IPS-18c (cell line): ENCODE measurements at regions not wholly inside any gene's neighbourhood (a gene's known extent, or its start where the extent isn't known, plus 50 kb on each side); places are given as distances from the start of the nearest gene placed in this dataset.

Experiments
- H3K4me3 ChIP-seq: 2 replicates; pipeline ENCODE4 v1.7.0; 2013; ENCODE audit warnings: low read depth, mild to moderate bottlenecking, low read length, moderate library complexity; ENCODE audit not compliant: insufficient read depth
- H3K9me3 ChIP-seq: one replicate; pipeline ENCODE4 v1.6.1; 2013; ENCODE audit warnings: mild to moderate bottlenecking, low read length, moderate library complexity; ENCODE audit not compliant: control insufficient read depth, insufficient read depth

- Histone ChIP-seq H3K4me3 (no peak overlapping the region), H3K9me3 (peaks cover 42% of the 10 kb centered on the region)
Measured at GRCh38 chr22:47236718-47237117, 474.3 kb downstream of the TBC1D22A start.

- peaks cover 42% of the 10 kb centered on the region for H3K9me3 ChIP-seq
Measured at GRCh38 chr22:47236161-47236560, 473.7 kb downstream of the TBC1D22A start.

GRCh38 chr22:47233316-47234243, 471.1 kb downstream of the TBC1D22A start:
- no peak overlapping the region for H3K4me3 ChIP-seq
- H3K9me3 ChIP-seq: peaks cover 40% of the 10 kb centered on the region

More at GRCh38 chr22:47236161-47236560, 473.7 kb downstream of the TBC1D22A start:
- H3K4me3 ChIP-seq: no peak overlapping the region

- H3K4me3 ChIP-seq: no peak overlapping the region; the same call in 1 of the 2 replicates
- peaks cover 32% of the 10 kb centered on the region for H3K9me3 ChIP-seq
Measured at GRCh38 chr22:47232753-47233152, 470.3 kb downstream of the TBC1D22A start.

- H3K4me3 ChIP-seq: no peak overlapping the region
- H3K9me3 ChIP-seq: peaks cover 29% of the 10 kb centered on the region
Measured at GRCh38 chr22:47232197-47232596, 469.7 kb downstream of the TBC1D22A start.

- Histone ChIP-seq H3K9me3 (peaks cover 29% of the 10 kb centered on the region), H3K4me3 (no peak overlapping the region)
Measured at GRCh38 chr22:47231759-47232158, 469.3 kb downstream of the TBC1D22A start.

GRCh38 chr22:47230741-47231140, 468.3 kb downstream of the TBC1D22A start:
- Histone ChIP-seq H3K4me3 (no peak overlapping the region), H3K9me3 (peaks cover 26% of the 10 kb centered on the region)

- Histone ChIP-seq H3K4me3 (no peak overlapping the region), H3K9me3 (peaks cover 26% of the 10 kb centered on the region)
Measured at GRCh38 chr22:47230251-47230650, 467.8 kb downstream of the TBC1D22A start.

- no peak overlapping the region for H3K4me3 ChIP-seq
- H3K9me3 ChIP-seq: peaks cover 15% of the 10 kb centered on the region
Measured at GRCh38 chr22:47228767-47229166, 466.3 kb downstream of the TBC1D22A start.

GRCh38 chr22:47225931-47226633, 463.6 kb downstream of the TBC1D22A start:
- H3K9me3 ChIP-seq: peaks cover 11% of the 10 kb centered on the region
- H3K4me3 ChIP-seq: no peak overlapping the region; the same call in 1 of the 2 replicates

- Histone ChIP-seq H3K9me3 (peaks cover 10% of the 10 kb centered on the region), H3K4me3 (no peak overlapping the region)
Measured at GRCh38 chr22:47225080-47225930, 462.9 kb downstream of the TBC1D22A start.
